Nucleus accumbens (tissue), 56 donors: ENCODE measurements at regions not wholly inside any gene's neighbourhood (a gene's known extent, or its start where the extent isn't known, plus 50 kb on each side); places are given as distances from the start of the nearest gene placed in this dataset.

Experiments used
- DNase-seq, 56 donors: peaks; one replicate each; lab custom pipeline; 2025; lab: John Stamatoyannopoulos, UW

DNA sequence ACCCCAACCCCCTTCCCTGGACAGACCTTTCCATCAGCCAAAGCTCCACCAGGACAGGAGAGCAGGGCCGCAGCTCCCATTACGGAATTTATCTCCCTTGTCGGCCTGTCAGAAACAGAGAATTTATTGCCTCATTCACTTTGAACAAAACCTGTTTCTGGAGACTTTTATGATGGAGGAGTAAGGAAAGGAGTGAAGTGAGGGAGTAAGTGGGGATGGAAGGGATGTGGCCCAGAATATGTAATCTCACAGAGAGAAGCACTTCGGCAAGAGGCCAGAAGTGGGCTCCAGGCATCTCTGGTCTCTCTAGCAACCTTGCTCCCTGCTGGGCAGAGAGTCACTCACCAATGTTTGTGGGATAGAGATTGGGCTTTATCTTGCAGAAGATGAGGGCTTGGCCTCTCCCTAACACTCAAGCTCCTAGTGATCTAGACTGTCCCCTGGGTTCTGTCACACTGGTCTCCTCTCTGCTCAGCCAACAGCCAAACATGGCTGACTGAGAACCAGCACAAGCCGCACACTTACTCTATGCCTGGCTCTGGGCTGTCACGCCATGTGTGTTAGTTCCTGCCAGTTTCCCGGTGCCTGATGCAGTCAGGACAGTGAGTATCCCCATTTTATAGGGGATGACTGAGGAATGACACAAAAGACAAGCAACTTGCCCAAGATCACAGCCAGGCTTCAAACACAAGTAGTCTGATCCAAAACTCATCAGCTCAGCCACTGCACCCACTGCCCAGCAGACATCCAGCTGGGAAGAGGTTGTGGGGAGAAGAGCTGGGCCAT is 149.4 kb upstream of the ZMIZ1 start:
- no peak for DNase-seq

DNA sequence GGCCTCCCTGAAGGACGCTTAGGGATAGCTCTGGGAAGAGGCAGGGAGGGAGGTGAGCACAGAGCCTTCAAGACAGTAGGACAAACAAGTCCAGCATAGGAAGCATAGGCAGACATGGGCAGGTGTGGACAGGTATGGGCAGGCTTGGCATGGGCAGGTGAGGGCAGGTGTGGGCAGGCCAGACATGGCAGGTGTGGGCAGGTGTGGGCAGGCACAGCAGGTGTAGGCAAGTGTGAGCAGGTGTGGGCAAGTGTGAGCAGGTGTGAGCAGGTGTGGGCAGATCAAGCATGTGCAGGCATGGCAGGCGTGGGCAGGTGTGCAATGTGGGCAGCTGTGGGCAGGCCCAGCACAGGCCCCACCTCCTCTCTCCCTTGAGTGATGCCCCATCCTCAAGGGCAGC is 148.8 kb upstream of the ZMIZ1 start:
- DNase-seq, result no peak

DNA sequence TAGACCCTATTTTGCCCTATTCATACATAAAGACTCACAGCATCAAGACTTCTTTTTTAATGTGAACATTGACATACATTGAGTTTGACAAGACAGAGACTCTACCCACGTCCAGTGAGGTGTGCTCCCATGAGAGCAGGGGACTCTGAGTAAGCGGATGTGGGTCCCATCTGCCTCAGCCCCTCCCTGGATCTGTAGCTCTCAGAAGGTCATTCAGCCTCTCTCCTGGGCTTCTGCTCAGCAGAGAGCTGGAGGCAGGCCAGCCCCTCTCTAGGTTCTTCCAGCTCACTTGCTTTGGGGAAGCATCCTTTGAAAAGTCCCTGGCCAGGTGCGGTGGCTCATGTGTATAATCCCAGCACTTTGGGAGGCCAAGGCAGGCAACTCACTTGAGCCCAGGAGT is 146.9 kb upstream of the ZMIZ1 start:
- no peak for DNase-seq

DNA sequence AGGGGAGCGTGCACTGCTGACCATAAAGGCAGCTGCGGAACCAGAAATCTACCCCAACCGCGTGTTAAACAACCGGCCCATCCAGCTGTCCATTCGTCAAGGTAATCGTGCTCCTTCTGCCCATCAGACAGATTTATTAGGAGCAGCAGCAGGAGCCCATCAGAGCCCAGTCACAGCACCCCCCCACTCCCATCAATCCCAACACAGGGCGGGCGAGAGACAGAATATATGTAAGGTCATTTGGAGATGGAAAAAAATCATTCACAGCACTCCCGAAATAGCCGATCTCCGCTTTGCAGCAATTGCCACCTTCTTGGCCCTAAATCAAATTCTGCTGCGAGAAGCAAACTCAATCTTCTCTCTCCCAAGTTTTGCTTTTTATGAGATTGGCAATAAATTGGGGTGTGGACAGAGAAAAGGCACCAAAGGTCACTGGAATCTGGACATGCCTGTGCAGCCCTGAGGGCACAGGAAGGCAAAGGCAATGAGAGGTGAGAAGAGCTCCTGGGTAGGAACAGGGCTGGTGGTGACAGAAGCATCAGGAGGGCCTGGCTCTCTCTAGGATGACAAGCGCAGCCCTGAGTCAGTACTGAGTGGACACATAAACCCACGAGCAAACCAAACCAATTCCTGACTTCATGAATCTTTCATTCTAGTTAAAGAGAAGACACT is 145.0 kb upstream of the ZMIZ1 start:
- DNase-seq, result no peak

DNA sequence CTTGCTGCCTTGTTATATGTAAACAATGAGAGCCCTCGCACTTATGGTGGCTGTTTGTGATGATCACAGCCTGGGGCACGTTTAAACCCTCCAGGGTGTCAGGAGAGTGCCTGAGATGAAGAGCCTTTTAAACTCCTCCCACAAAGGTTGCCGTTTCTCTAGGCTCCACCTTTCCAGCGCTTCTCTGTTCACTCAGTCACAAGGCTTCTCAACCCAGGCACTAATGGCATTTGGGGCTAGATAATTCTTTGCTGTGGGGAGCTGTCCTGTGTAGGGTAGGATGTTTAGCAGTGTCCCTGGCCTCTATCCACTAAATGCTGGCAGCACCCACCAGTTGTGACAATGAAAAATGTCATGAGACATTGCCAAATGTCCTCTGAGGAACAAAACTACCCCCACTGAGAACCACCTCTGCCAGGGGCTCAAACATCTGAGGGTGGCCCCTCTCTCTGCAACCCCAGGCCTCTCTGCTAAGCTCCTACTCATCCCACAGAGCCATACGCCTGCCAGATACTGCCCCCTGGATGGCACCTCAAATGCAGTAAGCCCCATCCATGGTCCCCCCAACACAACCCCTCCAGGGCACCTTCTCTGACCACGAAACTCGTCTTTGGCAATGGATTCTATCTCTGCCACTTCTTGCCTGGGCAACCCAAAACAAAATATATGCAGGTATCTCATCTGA is 144.3 kb upstream of the ZMIZ1 start:
- DNase-seq, result no peak

DNA sequence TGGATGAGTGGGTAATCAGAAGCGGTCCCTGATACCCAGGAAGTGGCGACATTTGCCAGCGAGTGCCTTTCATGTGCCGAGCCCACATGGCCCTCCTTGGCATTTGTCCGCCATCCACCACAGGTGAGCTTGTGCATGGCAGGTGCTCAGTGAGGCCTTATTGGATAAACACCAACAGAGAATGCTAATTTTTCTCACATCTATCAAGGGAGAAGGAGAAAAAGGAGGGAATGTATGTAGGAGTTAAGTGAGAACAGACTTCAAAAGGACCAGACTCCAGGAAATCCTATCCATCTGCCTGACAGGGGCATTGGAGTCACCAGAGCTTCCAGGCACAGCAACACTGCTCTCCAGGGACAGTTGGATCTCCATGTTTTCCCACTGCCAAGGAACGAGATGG is 143.5 kb upstream of the ZMIZ1 start:
- no peak for DNase-seq

DNA sequence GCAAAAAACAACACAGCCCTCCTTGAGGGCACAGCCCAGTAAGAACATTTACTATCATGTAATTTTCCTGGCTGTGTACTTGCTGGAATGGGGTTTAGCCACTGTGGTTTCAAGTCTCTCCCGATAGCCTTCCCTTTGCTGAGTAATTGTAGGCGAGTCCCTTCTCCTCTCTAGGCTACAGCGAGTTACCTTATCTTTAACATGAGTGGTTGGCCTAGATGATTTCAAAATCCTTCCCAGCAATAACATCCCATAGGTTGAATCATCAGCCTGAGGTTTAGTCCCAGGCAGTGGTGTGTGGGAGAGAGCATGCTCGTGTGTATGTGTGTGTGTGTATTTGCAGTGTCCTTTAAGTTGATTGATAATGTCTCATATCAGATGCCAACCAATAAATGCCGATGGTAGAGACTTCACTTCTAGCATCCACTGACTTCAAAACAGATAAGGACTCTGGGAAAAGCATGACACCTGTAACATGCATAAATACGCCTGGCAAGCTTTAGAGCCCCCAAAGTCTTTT is 142.9 kb upstream of the ZMIZ1 start:
- no peak for DNase-seq

DNA sequence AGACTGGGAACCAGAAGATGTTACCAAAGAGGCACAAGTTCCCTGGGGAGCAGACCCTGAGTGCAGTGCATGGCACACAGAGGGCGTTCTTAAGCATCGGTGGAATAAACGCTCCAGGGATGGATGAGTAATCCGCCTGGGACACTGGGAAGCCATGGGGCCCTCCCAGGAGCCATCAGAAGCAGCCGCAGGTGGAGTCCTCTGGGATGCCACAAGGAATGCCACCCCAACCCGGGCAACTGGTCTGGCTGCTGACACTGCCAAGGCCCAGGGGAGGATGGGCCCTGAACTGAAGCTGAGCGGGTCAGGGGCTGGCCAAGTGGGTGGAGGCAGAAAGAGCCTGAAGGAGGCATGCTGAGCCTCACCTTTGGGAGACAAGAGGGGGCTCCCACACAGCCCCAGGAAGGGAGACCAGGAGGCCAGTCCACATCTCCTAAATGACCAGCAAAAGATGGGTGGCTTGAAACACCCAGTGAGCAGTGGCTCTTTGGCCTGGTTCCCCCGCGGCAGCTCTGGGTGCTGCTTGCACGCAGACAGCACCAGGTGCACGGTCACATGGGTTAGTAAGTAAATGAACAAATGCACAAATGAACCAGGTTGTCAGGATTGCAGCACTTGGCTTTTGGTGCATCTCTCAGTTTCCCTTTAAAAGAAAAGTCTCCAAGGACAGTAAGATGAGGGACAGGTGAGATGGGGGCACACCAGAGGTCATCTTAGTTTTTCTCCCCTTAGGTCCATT is 141.3 kb upstream of the ZMIZ1 start:
- DNase-seq, result no peak

DNA sequence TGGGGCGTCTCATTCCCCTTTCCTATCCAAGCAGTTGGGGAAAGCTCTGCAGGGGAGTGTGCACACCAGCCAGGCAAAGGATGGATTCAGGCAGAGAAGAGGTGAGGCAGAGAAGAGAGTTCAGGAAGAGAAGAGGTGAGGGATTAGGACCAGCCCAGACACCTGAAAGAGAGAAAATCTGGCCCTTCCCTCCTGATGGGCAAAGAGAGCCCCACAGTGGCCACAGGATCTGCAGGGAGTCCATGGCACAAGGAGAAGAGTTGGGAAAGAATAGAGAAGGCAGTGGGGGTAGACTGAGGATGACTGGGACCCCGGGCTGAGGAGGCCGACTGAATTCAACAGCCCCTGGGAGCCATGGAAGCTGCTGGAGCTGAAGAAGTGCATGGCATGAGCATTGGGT is 140.4 kb upstream of the ZMIZ1 start:
- no peak for DNase-seq

DNA sequence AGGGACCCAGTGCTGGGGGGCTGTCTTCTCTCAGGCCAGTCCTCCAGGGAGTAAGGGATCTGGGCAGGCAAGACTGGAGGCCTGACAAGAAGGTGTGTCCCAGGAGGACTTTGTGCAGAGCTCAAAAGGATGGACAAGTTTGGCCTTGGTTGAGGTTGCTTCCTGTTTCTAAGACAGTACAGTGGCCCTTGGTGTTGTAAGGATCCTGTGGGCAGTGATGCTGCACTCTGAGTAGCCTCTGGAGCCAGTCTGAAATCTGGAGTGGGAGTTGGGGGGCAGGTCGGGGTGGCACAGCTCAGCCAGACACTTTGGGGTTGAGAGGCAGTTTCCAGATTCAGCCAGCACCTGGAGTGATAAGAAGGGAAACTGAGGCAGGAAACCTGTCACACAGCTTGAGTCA is 139.2 kb upstream of the ZMIZ1 start:
- no peak for DNase-seq

DNA sequence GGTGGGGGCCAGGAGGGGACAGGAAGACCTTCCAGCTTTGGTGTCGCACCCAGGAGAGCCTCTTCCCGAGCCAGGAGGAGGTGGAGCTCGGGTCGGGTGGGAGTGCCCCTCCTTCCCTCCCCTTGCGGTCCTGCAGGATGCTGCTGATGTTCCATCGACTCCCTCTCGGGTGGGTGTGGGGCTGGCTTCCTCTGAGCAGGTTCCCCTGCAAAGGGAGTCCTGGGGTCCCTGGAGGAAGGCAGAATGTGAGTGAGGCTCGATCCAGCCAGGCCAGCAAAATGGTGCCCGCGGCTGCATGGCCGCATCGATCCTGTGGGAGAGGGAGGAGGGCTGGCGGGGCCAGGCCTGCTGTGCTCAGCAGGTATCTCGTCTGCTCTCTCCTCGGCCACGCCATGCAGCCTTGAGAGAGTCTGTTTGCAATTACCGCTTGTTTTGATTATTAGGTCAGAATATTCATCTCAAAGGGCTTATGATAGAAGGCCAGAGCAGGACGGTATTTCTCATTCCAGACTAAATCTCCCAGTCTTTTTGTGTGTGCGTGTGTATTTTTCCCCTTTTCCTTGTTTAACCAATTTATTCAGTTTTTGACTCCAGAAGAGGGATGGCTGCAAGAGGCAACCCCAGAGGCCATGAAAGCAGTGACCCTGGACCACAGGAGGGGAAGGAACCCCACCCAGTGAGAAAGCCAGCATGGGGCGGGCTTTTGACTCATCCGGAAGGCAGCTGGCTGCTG is 137.3 kb upstream of the ZMIZ1 start:
- no peak for DNase-seq

DNA sequence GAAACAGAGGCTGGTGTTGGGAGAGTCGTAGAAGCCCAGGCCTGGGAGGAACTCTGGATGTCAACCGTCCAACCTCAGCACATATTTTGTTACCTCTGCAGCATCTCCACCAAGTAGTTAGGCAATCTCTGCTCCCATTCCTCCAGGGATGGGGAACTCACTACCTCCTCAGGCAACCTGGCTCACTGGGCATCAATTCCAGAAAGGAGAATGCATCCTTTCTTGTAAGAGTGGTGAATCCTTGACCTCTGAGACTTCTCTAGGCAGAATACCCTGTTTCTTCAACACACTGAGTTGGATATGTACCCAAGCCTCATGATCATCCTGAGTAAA is 136.7 kb upstream of the ZMIZ1 start:
- no peak for DNase-seq

DNA sequence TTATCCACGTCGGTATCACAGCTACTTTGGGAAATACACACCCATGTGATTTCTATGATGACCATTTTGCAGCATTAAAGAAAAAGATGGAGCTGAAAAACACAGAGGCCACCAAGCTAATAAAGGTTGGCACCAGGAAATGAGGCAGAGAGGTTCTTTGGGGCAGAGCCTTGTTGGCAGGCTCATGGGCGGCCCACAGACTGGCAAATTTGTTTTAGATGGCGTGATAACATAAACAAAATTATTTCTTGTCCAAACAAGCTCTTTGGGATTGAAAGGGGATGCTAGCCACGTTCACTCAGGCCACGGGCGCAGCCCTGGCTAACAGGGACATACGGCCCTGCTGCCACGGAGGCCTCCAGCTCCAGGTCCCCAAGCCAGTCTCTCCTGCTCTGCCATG is 135.9 kb upstream of the ZMIZ1 start:
- no peak for DNase-seq

DNA sequence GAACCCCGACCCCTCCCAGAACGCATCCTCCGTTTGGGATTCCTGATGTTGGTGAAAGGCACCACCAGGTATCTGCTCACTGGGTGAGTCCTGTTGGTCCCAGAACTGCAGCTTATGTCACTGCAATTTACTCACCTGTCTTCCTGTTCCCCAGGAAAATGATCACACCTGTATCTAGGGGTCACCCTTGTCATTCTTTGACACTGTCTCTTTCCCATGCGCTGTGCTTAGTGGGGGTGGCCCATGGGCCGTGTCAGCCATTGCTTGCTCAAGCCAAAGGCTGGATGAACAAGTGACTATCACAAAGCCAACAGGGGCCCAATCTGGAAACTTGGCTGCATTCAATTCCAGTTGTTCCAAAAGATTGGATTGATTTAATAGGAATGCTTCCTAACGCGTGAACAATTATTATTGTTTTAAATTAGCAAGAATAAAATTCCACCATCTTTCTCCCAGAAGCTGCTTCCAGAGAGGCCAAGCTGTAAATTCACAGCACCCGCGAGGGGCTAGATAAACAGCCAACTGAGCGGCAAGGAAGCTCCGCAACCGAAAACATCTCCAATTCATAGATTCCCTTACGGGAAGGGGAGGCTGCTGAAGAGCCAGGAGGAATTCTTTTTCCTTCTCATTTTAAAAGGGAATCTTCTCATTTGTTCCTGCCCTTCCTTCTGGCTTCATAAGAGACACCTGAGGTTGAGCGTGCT is 134.8 kb upstream of the ZMIZ1 start:
- DNase-seq, result no peak

DNA sequence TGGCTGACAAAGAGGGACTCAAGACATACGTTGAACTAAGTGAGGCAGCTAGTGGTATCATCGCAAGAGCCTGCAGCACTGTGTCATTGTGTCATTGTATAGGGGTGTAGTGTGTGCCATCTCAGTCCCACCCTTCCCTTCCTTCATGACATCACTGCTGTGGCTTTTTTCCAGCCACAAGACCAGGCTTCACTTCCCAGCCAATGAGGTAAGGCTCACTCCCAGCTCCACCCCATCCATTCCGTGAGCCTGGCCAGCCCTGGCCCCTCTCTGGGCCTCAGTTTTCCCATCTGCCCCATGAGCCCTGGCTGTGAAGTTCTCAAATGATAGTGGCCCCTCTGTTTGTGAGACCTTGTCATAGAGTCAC is 134.3 kb upstream of the ZMIZ1 start:
- DNase-seq, result no peak

DNA sequence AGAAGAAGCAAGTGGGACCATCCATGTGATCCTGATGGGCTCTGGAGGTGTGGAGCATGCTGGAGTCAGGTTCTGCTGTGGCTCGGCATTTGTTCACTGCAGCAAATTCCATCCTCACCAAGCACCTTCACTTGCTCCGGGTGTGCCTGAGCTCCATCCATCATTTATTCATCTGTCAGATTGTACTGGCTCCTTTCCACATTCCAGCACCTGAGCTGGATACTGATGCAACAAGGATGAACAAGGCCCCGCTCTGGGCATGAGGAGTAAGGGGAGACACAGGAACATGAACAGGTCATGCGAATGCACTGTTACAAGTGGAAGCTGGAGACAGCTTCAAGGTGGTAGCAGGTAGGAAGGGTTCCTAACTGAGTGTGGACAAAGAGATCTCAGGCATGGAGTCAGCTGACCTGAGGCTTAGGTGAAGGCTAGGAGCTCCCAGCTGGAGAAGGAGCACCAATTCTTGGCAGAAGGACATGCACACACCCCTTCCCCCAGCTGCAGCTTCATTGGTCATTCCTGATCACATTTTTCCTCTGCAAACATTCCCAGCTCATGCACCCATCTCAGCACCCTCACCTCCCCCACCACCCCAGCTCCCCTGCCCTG is 133.7 kb upstream of the ZMIZ1 start:
- DNase-seq, result no peak

DNA sequence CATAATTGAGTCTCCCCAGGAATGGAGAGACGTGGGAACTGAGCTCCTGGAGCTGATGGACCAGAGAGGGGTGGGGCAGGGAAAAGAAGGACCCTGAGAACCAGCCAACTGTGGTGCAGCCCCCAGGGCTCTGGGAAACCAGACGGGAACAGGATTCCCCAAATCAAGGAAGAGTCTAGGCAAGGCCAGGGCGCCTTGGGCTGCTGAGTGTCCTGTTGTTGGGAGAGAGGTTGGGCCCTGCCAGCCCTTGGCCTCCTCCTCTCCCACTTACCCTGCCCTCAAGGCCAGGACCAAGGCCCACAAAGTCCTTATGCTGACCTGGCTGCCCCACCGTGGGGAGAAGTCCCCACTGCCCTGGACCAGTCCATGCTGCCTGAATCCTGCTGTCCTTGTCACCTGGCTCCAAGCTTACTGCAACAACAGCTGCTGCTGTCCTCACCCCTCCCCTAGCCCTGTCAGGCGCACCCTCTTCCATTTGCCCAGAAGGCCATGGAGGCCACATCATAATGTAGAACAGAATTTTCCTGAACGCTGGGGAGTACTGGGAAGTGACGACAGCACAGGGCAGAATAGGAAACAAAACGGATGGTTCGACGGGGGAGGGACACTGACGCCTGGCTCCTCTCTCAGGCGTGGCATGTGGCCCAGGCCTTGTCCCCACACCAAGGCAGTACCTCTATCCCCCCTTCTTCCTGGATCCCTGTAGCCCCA is 132.9 kb upstream of the ZMIZ1 start:
- peak in 1 of 56 donors; percentile 32 for DNase-seq
